HTR-8/SVneo (cell line): ENCODE measurements at regions not wholly inside any gene's neighbourhood (a gene's known extent, or its start where the extent isn't known, plus 50 kb on each side); places are given as distances from the start of the nearest gene placed in this dataset.
"Not testable (repeated sequence)": the region's sequence is repeated elsewhere in the genome, so short reads cannot be mapped to it uniquely, and the experiment has no call there.

Source experiments
- DNase-seq: peaks from one replicate; pipeline ENCODE4 v3.0.0; 2011; ENCODE audit warnings: low spot score, mixed read lengths; ENCODE audit not compliant: insufficient read length
- FAIRE-seq: peaks from 2 replicates; lab custom pipeline; 2011; peaks lifted over from hg19 to GRCh38; lab: Jason Lieb, UNC

- DNase-seq (no peak), FAIRE-seq (no peak)
Observed at GRCh38 chr11:130550150-130550549, 101.7 kb downstream of the ADAMTS15 start.

GRCh38 chr11:130550984-130551383 lies 102.5 kb downstream of the ADAMTS15 start:
- FAIRE-seq (no peak), DNase-seq (no peak)

GRCh38 chr11:130551388-130551787 lies 102.9 kb downstream of the ADAMTS15 start:
- no peak for FAIRE-seq
- no peak for DNase-seq

- FAIRE-seq: no peak
- DNase-seq: no peak
Observed at GRCh38 chr11:130553306-130553705, 104.9 kb downstream of the ADAMTS15 start.

- DNase-seq (no peak), FAIRE-seq (no peak)
Observed at GRCh38 chr11:130554241-130555055, 106.0 kb downstream of the ADAMTS15 start.

GRCh38 chr11:130555251-130555841 lies 106.9 kb downstream of the ADAMTS15 start:
- DNase-seq: no peak
- no peak for FAIRE-seq

GRCh38 chr11:130560000-130560780 lies 111.7 kb downstream of the ADAMTS15 start:
- no peak for DNase-seq
- FAIRE-seq: no peak

GRCh38 chr11:130560781-130561109 lies 112.3 kb downstream of the ADAMTS15 start:
- FAIRE-seq: no peak
- DNase-seq: no peak

- FAIRE-seq: no peak
- DNase-seq: no peak
Observed at GRCh38 chr11:130561441-130561881, 113.0 kb downstream of the ADAMTS15 start.

- DNase-seq: no peak
Observed at GRCh38 chr11:130562549-130562948, 114.1 kb downstream of the ADAMTS15 start.

GRCh38 chr11:130566360-130566759 lies 117.9 kb downstream of the ADAMTS15 start:
- FAIRE-seq, DNase-seq: not testable (repeated sequence)

More at GRCh38 chr11:130562549-130562948, 114.1 kb downstream of the ADAMTS15 start:
- FAIRE-seq: no peak

GRCh38 chr11:130571519-130571918 lies 123.1 kb downstream of the ADAMTS15 start:
- FAIRE-seq (no peak), DNase-seq (no peak)

GRCh38 chr11:130571947-130572584 lies 123.6 kb downstream of the ADAMTS15 start:
- DNase-seq: no peak
- FAIRE-seq: no peak

- FAIRE-seq (no peak), DNase-seq (no peak)
Observed at GRCh38 chr11:130573767-130574166, 125.3 kb downstream of the ADAMTS15 start.

- DNase-seq: no peak
- FAIRE-seq: no peak
Observed at GRCh38 chr11:130574740-130575139, 126.3 kb downstream of the ADAMTS15 start.

- no peak for FAIRE-seq
- DNase-seq: no peak
Observed at GRCh38 chr11:130576146-130576545, 127.7 kb downstream of the ADAMTS15 start.

- DNase-seq (no peak), FAIRE-seq (no peak)
Observed at GRCh38 chr11:130578738-130579368, 130.4 kb downstream of the ADAMTS15 start.

- FAIRE-seq: no peak
- peak; percentile 44 for DNase-seq
Observed at GRCh38 chr11:130580372-130580771, 131.9 kb downstream of the ADAMTS15 start.

GRCh38 chr11:130580891-130581492 lies 132.5 kb downstream of the ADAMTS15 start:
- DNase-seq: no peak
- no peak for FAIRE-seq

GRCh38 chr11:130581646-130582045 lies 133.2 kb downstream of the ADAMTS15 start:
- DNase-seq: no peak
- FAIRE-seq: no peak
